Adrenal gland (tissue), 9 donors: ENCODE measurements at regions not wholly inside any gene's neighbourhood (a gene's known extent, or its start where the extent isn't known, plus 50 kb on each side); places are given as distances from the start of the nearest gene placed in this dataset.

Source experiments
- DNase-seq, 7 donors: peaks; one replicate each; pipeline ENCODE4 v3.0.0-alpha.2; 2019 to 2020
- H3K27ac ChIP-seq, 5 donors: fragments of 200-600 bp; sonication (generic) in 4 of 5; 1 replicate in 3 of 5; 2 replicates in 2 of 5; pipeline versions ENCODE4 v1.5.1 to v1.8.0; 2016 to 2020; ENCODE audit warnings: mild to moderate bottlenecking in 1 of 5
- H3K27me3 ChIP-seq: fragments of 200-600 bp; 2 replicates; pipeline ENCODE4 v1.8.0; 2021
- H3K36me3 ChIP-seq, 2 donors: fragments of 200-600 bp; replicated peaks in 1 of 2; 1 replicate in 1 of 2; 2 replicates in 1 of 2; pipeline versions ENCODE4 v1.5.1 to v1.8.0; 2018 to 2022
- H3K4me1 ChIP-seq, 2 donors: fragments of 200-600 bp; replicated peaks in 1 of 2; 1 replicate in 1 of 2; 2 replicates in 1 of 2; pipeline versions ENCODE4 v1.5.1 to v1.8.0; 2018 to 2021
- H3K4me3 ChIP-seq, 4 donors: fragments of 200-600 bp; sonication (generic) in 3 of 4; one replicate each; pipeline ENCODE4 v1.5.1; 2016 to 2018
- H3K9me3 ChIP-seq, 3 donors: fragments of 200-600 bp; sonication (generic) in 1 of 3; replicated peaks in 1 of 3; 1 replicate in 2 of 3; 2 replicates in 1 of 3; pipeline versions ENCODE4 v1.5.1 to v1.8.0; 2016 to 2021
- POLR2A ChIP-seq, 2 donors: fragments of 450-650 bp; IDR thresholded peaks; one replicate each; pipeline ENCODE4 v1.6.1; 2017; ENCODE audit warnings: antibody characterized with exemption in 2 of 2, mild to moderate bottlenecking in 2 of 2, moderate library complexity in 1 of 2
- WGBS, 4 donors: extraction: QIAGEN DNeasy Blood & Tissue Kit in 2 of 4; methylation state at CpG; one replicate each; pipeline versions ENCODE4 v1.1.5 to v1.1.7; 2013 to 2017; 5-methylcytosine and 5-hydroxymethylcytosine counted together
- intact Hi-C, 2 donors: fragments of 100-400 bp; cut with DNase I; formaldehyde crosslinking; loops; one replicate each; pipeline versions ENCODE4 v1.14.1 to v1.15.0; 2022 to 2023
- TF ChIP-seq, protein P1 (sequence below), 6 experiments: fragments of 450-650 bp in 4 of 6; fragments of 200-600 bp in 2 of 6; sonication (generic) in 1 of 6; IDR thresholded peaks; 1 replicate in 5 of 6; 2 replicates in 1 of 6; pipeline versions ENCODE4 v1.5.1 to v1.8.0; 2016 to 2021; ENCODE audit warnings: antibody characterized with exemption in 6 of 6, mild to moderate bottlenecking in 2 of 6, moderate library complexity in 1 of 6
- donor health status: healthy with polysubstance abuse.
- donor health status: Bipolar disorder and iron deficiency.
- donor health status: DM: yes; HTN: yes; CAD: no.
- donor health status: DM: no; HTN: no; CAD: no.
- donor health status: DM: no; HTN: no; CAD: no.

DNA sequence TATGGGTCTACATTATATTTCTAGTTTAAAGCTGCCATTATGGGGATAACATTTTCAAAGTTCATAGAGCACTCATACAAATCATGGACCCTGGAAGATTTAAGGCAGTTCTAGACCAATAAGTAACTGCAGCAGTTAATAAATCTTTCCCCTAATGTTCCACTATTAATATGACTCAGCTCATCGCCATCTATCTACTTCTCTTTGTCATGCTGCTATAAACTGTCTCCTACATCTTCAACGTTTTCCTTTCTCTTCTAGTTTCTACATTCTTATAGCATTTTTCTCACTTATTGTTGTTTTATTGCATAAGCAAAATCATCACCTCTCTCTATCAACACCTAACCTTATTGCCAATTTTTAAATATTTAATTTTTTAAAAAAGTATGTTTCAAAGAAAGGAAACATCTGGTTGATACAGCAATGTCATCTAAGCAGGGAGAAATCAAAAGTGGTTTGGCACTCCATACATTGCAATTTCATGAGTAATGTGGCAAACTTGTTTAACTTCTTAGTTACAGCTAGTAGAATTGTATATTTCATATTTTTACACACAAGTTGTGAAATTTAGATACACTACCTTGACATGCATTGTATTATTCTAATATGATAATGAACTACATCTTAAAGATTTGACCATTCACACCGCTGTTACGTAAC lies 1500.4 kb upstream of the MIR17HG start:
- H3K27me3 ChIP-seq, result no peaks in the 10 kb centered on the region
- no peaks in the 10 kb centered on the region for H3K36me3 ChIP-seq
- no peak overlapping the region for H3K4me3 ChIP-seq
- no peaks in the 10 kb centered on the region for H3K9me3 ChIP-seq
- no peak overlapping the region for H3K27ac ChIP-seq
- H3K4me1 ChIP-seq, result no peaks in the 10 kb centered on the region
- WGBS, 4 donors, result 54 to 77% (median 73%) methylated on average over 4 of the region's 4 CpGs
- no peak for DNase-seq
- no peak for TF ChIP-seq POLR2A (IDR thresholded peaks at IDR 0.05)
- TF ChIP-seq, protein P1, sequence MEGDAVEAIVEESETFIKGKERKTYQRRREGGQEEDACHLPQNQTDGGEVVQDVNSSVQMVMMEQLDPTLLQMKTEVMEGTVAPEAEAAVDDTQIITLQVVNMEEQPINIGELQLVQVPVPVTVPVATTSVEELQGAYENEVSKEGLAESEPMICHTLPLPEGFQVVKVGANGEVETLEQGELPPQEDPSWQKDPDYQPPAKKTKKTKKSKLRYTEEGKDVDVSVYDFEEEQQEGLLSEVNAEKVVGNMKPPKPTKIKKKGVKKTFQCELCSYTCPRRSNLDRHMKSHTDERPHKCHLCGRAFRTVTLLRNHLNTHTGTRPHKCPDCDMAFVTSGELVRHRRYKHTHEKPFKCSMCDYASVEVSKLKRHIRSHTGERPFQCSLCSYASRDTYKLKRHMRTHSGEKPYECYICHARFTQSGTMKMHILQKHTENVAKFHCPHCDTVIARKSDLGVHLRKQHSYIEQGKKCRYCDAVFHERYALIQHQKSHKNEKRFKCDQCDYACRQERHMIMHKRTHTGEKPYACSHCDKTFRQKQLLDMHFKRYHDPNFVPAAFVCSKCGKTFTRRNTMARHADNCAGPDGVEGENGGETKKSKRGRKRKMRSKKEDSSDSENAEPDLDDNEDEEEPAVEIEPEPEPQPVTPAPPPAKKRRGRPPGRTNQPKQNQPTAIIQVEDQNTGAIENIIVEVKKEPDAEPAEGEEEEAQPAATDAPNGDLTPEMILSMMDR (IDR thresholded peaks at IDR 0.05), result no peak
- intact Hi-C loops, result no loop called here

DNA sequence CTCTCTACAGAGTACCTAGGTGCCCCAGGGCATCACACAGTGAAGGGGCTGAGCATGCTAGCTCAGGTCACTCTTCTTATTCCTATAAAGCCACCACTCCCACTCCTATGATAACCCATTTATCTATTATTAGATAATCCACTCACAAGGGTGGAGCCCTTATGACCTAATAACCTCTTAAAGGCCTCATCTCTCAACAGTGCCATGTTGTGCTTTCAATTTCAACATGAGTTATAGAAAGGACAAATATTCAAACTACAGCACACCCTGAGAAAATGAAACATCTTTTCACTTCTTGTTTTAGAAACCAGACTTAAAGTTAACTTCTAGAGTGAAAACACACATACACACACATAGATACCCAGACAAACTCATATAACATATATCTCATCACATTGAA lies 1494.9 kb upstream of the MIR17HG start:
- no peak for TF ChIP-seq POLR2A (IDR thresholded peaks at IDR 0.05)
- intact Hi-C loops, result no loop called here
- DNase-seq, result no peak

DNA sequence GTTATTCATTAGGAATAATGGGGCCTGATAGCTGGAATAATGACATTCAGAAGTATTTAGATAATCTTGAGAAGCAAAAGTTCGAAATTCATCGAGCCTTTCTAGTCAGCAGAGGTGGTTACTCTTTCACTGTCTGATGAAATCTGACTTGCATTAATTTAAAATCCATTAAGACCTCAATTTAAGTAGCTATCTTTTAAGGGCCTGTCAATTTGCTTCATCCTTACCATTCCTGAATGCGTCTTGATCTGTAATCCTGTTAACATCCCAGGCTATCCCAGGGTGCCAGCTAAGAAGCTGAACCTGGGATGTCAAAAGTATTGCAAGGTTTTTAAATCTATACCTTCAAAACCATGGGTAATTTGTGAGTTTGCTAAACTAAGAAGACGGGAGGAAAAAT lies 1491.0 kb upstream of the MIR17HG start:
- H3K4me1 ChIP-seq, result no peaks in the 10 kb centered on the region
- H3K36me3 ChIP-seq, result no peaks in the 10 kb centered on the region
- H3K27me3 ChIP-seq, result no peaks in the 10 kb centered on the region
- 62 to 85% (median 74%) methylated on average over 4 of the region's 4 CpGs for WGBS, 4 donors
- H3K4me3 ChIP-seq, result no peak overlapping the region
- DNase-seq, result no peak
- peaks cover 0 to 5% (median 0%) of the 10 kb centered on the region in 3 donors for H3K9me3 ChIP-seq
- no peak overlapping the region for H3K27ac ChIP-seq
- intact Hi-C loops, result no loop called here
- no peak for TF ChIP-seq POLR2A (IDR thresholded peaks at IDR 0.05)
- TF ChIP-seq, protein P1 (IDR thresholded peaks at IDR 0.05), result no peak

More for the DNA sequence above, 1494.9 kb upstream of the MIR17HG start:
- Histone ChIP-seq H3K9me3 (peaks cover 0 to 5% (median 0%) of the 10 kb centered on the region in 3 donors), H3K27ac (no peak overlapping the region), H3K4me3 (no peak overlapping the region), H3K4me1 (no peaks in the 10 kb centered on the region), H3K36me3 (no peaks in the 10 kb centered on the region), H3K27me3 (no peaks in the 10 kb centered on the region)

DNA sequence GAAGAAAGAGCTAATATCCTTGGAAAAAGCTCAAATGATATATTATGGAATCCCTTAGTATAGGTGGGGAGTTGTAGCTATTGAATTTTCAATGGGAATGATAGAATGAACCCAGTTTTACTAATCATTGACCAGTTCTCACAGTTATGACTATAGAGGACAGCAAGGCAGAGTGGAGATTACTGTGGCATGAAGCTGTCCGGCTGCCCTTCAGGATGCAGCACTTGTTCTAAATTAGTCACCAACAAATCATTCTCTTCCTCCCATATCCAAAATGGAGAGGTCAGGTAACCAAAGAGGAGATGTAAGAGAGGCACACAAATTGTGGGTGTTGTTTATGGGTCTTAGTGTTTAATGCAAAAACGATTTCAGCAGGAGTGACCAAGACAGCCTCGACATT lies 1490.0 kb upstream of the MIR17HG start:
- H3K4me1 ChIP-seq, result no peaks in the 10 kb centered on the region

More for the DNA sequence above, 1490.0 kb upstream of the MIR17HG start:
- no peak overlapping the region for H3K4me3 ChIP-seq
- intact Hi-C loops, result no loop called here
- no peaks in the 10 kb centered on the region for H3K27me3 ChIP-seq
- H3K9me3 ChIP-seq, result peaks cover 0 to 5% (median 0%) of the 10 kb centered on the region in 3 donors
- DNase-seq, result no peak
- H3K27ac ChIP-seq, result no peak overlapping the region
- TF ChIP-seq, protein P1 (IDR thresholded peaks at IDR 0.05), result no peak
- TF ChIP-seq POLR2A (IDR thresholded peaks at IDR 0.05), result no peak
- no peaks in the 10 kb centered on the region for H3K36me3 ChIP-seq
- WGBS, 4 donors, result 81 to 83% (median 82%) methylated on average over 3 of the region's 3 CpGs
